ENCODE measurements at regions not wholly inside any gene's neighbourhood (a gene's known extent, or its start where the extent isn't known, plus 50 kb on each side); places are given as distances from the start of the nearest gene placed in this dataset.

GRCh38 chr22:46094676-46095075, 55.6 kb upstream of the PPARA start:
- DNase-seq (ENCODE audit: low spot score): no peak

GRCh38 chr22:46096051-46096450, 54.3 kb upstream of the PPARA start:
- DNase-seq (ENCODE audit: low spot score): no peak
- intact Hi-C loops (cut with DNase I): no loop called here

More at GRCh38 chr22:46094676-46095075, 55.6 kb upstream of the PPARA start:
- intact Hi-C loops (cut with DNase I): no loop called here

- no peak for DNase-seq (ENCODE audit: low spot score)
- intact Hi-C loops (cut with DNase I): no loop called here
These were observed 53.6 kb upstream of the PPARA start for GRCh38 chr22:46096706-46097230.

- intact Hi-C loops (cut with DNase I): no loop called here
- DNase-seq (ENCODE audit: low spot score): no peak
These were observed 52.9 kb upstream of the PPARA start for GRCh38 chr22:46097268-46097900.

DNA sequence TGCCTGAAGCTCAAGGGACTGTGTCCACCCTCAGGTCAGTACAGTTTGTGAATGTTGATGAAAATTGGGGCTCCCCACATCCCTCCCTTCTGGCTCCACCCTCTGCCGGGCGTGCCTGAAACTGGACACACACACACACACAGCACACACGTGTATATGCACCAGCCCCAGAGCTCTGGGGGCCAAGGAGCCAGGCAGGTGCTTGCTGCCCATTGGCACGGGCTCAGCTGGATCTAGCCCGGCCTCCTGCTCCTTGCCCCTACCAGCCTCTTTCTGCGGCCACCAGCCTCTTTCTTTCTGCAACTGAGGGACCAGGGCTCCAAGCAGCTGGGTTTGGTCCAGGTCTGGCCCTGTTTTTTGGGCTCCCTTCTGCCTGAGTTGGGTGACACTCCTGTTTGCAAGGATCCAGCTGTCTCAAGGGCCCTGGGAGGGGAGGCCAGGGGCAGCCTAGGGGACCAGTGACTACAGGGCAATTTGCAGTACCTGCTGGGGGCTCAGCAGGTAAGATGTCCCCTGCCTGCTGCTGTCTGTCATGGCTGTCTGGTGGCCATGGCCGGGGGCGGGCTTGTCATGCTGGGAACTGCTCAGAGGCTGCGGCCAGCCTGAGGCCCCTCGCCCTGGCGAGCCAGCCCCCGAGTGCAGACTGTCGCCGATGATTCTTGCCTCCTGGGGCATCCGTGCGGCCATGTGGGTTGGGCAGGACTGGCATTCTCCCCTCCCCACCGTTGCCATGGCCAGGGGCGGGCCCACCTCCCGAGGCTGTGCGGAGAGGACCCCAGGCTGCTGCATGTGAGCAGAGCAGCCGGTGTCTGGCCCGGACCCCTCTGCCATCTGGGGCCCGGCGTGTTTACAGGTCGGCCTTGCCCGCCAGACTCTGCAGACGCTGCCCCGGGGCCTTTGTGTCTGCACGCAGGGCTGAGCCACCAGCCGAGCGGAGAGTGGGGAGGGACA, 51.5 kb upstream of the PPARA start:
- intact Hi-C loops (cut with DNase I): no loop called here
- DNase-seq (ENCODE audit: low spot score): no peak

GRCh38 chr22:46099740-46100139, 50.6 kb upstream of the PPARA start:
- intact Hi-C loops (cut with DNase I): loop anchor here in 1 of 2 donors (10.0 kb wide), 1 partner anchor 45 kb away; no protein-coding TSS in a partner anchor
- no peak for DNase-seq (ENCODE audit: low spot score)

GRCh38 chr22:46100401-46101105, 49.8 kb upstream of the PPARA start:
- no peak for DNase-seq (ENCODE audit: low spot score)
- intact Hi-C loops (cut with DNase I): loop anchor here in 1 of 2 donors (10.0 kb wide), 1 partner anchor 46 kb away; no protein-coding TSS in a partner anchor

Small RNAs in the stretch of these regions (microRNA-seq; reads per million reads assigned to microRNA genes)
- gene MIR3619 (ENCODE audit: borderline microRNAs expressed in 2 of 2): 0.78 to 1.6 reads per million in 2 donors
